NCI-H1436 (cell line): ENCODE measurements at regions not wholly inside any gene's neighbourhood (a gene's known extent, or its start where the extent isn't known, plus 50 kb on each side); places are given as distances from the start of the nearest gene placed in this dataset.

ENCODE experiments used
- DNase-seq: peaks from one replicate; lab custom pipeline; 2025; lab: John Stamatoyannopoulos, UW

DNA sequence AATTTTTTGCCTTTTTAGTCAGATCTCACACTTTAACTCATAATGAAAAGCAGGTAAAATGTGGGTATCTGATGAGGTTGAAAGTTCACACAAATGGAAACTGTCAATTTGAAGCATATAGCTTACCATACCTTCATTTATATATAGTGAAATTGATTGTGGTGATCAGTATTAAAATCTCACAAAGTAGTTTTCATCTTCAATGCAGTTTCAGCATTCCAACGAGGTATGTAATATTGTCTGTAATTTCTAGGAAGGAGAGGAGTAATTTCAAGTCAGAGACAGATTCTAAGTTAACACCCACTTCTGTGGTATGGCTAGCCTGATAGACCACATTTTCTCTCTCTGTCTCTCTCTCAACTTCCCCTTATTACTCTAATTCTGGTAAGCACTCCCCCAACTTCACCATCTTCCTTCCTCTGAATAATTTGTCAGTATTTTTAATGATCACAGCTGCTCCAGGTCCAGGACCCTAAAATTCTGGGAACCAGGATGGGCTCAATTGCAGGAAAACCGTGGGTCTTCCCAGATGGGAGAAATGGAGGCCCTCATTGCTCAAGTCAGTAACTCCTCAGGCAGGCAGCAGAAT lies 455.7 kb downstream of the FGF9 start:
- DNase-seq = no peak

DNA sequence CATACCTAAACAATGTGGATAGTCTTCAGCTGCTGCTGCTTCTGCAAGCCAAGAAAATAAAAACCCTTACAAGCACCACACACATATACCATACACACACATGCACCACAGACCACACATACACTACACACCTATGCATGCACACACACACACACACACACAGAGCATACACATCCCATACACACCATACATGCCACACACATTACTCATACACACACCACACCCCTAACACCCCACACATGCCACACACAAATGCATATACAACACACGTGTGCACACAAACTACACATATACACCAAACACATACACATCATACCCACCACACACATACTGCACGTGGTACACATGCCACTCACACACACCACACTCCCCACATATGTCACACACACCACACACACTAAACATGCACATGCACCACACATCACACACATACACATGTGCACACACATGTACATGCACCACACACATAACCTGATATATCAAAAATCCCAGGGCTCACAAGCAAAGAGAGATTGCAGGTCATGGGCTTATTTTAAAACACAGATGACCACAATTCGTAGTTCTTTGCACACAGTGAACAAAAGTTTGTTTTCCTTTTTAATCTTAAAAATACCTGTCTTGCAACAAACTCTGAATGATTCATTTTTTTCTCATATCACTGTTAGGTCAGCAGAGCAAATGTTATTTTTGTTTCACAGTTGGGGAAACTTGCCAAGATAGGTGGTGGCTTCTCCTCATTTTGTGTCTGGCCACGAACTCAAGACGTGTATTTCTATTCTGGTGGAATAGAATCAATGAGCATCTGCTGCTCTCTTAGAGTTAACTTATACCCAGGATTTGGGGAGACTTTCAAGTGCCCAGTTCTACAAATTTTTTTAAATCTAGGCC lies 456.6 kb downstream of the FGF9 start:
- DNase-seq = no peak

DNA sequence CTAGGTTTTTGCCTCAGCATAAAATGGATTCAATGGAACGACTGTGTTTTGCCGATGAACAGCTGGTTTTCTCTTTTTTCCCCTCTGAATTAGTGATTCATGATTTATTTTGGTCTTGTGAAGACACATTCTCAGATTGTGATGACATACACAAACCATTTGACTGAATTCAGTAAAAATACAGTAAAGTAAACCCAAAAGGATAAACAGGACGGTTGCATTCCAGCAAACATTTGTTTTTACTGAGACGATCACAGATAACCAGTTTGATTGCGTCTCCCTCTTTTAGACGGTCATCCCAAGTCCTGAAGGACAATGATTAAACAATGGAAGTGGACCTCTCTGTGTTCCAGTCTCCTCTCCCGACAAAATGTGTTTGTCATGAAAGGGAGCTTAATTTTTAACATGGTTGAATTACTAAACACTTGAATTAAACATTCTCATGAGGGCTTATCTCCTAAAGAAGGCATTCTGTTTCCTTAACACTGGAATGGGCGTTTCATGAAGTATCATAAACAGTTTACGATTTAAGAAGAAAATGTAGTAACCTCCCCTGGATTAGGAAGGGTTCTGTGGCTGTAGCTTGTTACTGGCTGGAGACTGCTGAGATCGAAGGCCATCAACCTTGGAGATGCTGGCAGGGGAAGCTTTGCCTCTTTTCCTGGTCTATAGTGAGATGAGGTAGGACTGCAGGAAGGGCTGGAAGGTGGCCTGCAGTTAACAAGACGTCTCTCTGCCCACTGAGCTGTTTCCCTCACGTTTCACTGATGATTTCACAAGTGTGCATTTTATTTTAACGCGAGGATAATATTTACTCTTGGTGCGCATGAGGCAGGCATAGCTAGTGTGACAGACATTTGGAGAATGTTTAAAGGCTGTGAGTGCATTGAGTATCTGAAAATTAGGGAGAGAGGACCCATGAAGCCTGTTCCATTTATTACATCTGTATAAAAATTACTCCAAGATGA lies 457.9 kb downstream of the FGF9 start:
- DNase-seq = no peak

DNA sequence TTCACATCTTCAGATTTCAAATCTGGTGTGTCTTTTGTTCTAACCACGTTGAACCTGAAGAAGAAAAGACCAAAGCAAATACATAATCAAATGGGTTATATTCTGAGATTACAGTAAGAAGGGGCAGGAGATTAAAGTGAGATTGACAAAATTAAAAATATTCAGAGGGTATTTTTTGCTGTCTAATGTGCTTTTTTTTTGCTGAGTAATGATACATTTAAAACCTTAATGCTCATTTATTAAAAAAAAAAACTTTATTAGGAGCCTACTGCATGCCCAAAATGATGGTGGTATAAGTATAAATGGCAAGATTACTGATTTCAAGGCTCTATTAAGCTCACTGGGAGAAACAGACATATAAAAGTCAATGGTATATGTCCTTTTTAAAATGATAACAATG lies 459.4 kb downstream of the FGF9 start:
- no peak for DNase-seq

DNA sequence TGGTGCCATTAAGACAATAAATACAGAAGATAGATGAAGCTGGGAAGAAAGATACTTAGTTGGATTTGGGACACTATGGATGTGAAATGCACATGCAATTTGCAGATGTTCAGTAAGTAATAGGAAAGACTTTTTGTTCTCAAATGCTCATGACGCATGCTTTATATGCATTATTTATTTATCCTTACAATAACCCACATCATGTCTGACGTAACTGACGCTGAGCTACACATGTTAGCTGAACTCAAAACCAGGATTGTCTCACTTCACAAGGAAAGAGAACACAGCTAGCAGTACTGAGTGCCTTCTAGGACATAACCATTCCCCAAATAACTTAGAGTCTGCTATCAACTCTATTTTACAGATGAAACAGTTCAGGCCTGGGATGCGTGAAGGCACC lies 463.4 kb downstream of the FGF9 start:
- no peak for DNase-seq

DNA sequence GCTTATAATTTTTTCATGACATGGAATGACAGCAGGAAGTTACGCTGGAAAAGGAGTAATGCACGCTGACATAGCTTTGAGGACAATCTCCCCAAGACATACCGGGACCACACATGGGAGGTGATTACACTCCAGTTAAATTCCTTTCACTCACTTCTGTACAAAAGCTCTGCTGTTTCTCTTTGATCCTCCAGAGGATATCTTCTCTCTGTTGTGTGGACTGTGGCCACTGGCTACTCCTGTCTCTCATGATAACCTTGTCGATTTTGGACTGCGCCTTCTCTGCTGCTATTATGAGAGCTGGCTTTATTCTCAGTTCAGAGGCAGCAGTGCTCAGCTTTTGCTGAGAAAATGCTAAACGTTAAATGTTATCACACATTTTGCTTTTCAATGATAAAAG lies 464.6 kb downstream of the FGF9 start:
- DNase-seq = no peak

DNA sequence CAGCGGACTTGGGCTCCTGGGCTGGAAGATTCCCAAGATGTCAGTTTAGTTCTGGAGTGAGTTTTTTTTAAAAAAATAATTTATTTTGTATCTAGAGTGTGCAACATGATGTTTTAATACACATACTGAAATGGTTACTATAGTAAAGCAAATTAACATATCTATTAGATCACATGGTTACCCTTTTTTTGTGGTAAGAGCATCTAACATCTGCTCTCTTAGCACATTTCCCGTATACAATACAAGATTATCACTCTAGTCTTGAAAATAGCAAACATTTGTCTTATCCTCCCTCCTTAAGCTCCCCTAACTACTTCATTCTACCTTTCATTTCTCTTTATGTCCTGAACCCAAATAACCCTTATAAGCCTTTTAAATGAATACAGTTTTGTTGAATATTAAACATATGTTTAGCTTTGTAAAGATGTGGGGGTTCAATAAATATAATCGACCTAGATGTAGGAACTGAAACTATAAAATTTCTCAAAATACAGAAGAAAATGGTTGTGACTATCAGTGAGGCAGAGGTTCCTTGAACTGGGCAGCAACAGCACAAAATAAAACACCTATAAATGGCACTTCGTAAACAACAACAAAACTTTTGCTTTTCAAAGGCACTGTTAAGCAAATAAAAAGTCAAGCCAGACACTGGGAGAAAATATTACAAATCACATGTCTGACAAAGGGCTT lies 466.6 kb downstream of the FGF9 start:
- DNase-seq = no peak

DNA sequence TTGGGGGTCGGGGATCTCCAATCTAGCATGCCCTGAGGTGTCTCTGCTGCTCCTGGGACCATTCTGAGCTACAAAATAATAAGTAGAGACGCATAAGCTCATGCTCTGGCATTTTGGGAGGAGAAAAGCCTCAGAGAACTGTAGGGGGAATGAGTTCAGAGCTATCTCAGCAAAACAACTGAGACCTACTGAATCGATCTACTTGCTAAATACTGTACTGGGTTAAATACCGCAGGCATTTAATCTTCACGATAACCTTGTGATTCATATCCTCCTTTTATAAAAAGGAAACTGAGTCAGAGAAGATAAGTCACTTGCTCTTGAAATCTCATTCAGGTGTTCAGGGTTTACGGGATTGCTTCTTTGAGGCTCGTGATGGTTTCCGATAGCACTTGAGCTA lies 468.1 kb downstream of the FGF9 start:
- no peak for DNase-seq

DNA sequence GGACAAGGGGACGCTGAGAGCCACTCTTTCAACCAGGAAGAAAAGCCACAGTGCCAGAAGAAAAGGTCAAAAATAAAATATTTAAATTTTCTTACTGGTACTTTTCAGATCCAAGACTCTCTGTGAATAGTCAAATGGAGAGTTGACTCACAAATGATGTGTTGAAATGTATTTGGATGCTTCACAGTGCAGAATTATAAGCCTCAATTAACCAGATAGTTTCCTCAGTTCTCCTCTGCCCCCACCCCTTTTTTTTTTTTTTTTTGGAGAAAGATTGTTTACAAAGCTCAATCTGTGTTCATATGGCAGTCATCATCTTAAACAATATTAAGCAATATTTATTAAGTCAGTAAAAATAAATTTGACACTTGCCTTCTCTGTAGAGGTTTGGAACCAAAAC lies 470.8 kb downstream of the FGF9 start:
- DNase-seq = no peak

DNA sequence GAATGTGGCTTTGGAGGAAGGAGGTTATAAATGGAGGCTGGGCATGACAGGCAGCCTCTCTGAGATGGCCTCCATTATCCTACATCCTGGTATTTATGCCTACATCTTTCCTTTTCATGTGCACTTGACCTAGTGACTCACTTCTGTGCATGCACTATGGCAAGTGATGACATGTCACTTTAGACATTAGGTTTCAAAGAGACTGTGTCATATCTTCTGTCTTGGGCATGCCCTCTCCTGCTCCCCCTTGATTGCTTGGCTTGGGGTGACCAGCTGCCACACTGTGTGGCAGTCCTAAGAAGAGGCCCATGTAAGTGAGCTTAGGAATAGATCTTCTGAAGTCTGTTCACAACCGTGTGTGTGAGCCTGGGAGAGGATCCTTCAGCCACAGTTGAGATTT lies 472.8 kb downstream of the FGF9 start:
- DNase-seq = no peak

DNA sequence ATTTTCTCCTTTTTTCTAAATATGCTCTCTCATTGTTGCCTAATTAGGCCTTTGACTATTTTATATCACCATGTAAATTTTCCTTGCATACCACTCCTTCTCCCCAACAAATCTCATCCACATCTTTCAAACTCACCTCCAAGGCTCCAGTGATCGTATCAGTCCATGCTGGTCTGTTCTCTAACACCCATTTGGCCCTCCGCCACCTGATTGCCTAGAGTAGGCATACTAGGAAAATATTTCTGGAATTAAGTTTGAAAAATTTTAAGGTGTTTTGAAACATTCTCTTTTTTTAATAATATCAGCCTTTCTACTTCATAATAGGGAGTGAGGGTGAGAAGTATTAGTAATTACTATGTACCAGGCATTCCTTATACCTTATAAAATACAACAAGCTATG lies 473.9 kb downstream of the FGF9 start:
- no peak for DNase-seq

DNA sequence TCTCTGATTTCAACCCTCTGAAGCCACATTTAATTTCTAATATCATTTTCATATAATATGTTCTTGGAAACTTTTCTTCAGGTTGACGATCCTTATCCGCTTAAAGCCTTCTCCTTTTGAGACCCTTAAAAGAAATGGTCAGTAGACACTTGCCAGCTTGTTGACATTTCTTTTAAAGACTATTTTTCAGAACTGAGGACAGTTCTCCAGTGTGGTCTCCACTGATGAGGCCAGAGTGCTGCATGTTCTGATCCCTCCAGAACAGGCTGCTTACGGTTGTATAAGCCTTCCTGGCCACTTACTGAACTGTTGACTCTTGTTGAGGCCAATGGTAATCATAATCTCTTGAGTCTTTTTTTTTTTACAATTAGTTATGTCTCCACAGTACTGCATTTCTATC lies 477.3 kb downstream of the FGF9 start:
- DNase-seq = no peak

DNA sequence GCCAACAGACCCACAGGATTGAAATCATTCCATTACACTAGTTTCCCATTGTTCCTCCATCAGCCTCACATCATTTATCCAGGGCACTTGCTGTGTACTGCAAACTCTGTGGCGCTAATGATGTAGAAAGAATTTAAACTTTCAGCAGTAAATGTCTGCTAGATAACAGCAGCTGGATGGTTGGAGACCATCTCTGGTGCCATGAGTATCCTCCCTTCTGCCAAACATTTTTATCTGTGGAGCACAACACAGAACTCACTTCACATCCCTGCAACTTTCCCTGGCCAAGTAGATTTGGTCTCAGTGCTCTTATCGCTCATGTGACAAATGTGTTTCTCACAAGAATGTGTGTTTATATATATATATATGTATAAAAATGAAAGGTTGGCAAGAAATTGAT lies 481.9 kb downstream of the FGF9 start:
- DNase-seq = no peak

DNA sequence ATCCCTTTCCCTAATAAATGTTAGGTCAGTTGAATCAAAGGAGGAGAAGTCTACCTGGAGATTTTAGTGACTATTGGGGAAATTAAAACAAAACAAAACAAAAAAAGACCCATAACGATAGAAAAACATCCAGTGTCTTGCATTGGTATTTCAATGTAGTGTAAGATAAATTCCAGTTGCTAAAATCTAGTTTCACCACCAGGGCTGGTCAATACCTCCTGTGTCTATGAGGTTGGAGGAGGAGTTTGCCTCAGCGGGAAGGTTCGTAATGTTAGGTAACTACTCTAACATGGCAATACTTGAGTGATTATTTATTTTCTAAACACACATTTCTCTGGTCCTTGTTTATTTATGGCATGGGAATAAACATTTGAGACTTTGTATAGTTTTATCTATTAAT lies 483.2 kb downstream of the FGF9 start:
- no peak for DNase-seq

DNA sequence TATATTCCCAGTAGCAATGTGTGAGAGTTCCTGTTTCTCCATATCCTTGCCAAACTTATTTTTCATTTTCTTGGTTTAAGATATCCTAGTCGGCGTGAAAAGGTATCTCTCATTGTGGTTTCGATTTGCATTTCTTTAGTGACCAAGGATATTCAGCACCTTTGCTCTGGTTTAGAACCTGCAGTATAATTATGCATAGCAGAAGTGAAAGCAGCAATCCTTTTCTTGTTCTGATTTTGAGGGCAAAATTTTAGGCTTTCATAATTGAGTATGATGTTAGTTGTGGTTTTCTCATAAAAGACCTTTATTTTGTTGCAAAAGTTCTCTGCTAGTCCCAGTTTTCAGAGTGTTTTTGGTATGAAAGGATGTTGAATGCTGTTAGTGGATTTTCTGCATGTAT lies 491.0 kb downstream of the FGF9 start:
- DNase-seq = no peak

DNA sequence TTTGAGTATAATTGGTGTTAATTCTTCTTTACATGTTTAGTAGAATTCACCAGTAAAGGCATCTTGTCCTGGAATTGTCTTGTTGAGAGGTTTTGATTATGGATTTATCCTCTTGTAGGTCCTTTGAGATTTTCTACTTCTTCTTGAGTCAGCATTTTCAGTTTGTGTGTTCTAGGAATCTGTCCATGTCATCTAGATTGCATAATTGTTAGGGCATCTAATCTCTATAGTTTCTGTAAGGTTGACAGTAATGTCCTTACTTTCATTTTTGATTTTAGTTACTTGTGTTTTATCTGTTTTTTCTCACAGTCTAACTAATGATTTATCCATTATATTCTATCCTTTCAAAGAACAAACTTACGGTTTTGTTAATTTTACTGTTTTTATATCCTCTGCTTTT lies 492.0 kb downstream of the FGF9 start:
- DNase-seq = no peak

DNA sequence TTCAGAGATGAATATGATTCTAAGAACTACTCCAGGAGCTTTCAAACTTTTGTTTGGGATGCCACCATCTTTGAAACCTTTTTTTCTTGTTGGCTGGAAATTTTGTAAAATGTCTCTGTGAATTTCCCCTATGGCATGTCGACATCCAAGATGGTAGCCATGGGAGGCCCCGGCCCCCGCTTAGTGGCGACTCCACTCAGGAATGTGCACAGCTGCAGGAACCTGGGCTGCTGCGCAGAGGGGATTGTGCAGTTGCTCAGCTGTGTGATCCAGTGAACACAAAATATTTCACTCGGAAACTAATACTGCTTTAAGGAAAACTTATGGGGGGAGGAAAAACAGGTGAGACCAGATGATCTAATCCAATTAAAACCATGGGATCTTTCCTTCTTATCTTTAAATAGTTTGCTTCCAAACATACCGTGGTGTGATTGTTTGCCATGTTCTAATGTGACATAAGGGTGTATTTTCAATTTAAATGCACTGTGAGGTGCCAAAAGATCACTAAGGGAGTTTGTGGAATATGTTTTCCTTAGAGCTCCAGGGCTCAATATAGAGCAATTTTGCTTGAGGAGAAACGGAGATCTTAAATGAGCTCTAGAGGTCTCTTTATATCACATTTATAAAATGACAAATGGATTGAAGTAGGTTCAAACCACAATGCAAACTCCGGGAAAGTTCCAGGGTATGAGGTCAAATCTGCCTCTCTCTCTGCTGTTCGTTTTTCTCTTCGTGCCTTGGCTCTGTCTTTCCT lies 497.7 kb downstream of the FGF9 start:
- DNase-seq = no peak

DNA sequence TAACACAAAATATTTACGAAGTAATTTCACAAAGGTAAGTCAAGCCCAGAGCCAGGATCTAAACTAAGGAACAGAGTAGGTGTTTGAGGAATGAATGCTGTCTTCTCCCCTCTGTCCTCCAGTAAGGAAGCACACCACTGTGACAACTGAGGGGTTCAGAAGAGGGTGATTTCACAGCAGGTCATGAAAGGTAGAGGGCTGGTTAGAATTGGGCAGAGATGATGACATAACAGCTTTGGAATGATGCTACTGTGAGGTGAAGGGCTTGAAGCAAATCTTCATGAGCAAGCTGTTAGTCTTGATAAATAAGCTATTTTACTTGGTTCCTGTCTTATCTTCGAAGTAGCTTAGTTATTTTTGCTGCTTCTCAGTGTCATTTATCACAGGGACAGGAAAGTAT lies 498.6 kb downstream of the FGF9 start:
- no peak for DNase-seq

DNA sequence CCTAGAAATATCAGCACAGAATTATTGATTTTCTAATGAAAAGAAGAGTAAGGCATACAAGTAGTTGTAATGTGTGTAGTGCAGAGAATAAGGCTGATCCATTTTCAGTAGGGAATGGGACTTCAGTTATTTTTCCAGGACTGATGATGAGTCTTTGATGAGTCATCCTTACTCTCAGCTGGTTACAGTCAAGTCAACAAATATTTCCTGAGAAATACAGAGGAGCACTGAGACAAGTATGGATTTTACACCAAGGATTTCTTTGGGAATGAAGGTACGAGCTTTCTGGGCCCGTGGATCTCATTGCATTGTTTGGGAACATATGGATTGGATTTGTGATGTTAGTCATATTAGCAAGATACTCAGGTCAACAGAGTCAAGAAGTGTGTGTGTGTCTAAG lies 502.7 kb downstream of the FGF9 start:
- no peak for DNase-seq

DNA sequence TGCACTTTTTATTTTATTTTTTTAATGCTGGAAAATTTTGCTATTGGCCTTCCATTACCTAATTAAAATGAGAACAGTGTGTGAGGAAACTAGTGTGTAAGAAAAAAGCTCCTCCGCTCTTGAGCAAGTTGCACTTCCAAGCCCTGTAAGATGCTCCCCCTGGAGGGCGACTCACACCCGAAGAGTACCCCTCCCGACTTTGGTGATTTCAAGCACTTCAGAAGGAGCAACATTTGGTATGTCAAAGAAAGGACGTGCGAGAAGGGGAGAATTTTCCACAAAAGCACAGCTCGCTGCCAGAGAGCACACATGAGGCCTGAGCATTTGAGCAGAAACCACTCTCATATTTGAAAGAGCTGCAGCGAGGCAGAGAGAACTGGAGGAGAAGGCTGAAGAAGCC lies 504.4 kb downstream of the FGF9 start:
- no peak for DNase-seq

DNA sequence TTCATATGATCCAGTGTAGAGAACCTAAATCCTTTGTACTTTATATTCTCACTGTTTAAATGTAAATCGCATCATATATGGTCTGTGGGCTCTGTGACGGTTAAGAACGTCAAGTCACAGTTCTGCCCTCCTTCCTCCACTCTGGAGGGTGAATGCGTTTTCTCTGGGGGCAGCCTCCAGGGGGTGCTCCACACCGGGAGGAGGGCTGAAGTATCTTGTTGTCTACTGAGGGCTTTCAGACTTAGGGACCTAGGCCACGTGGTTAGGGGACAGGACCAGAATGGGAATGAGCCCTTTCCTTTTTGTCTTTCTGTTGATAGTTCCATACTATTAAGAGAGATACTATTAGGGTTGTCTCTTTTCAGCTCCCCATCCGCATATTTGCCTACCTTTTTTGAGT lies 504.9 kb downstream of the FGF9 start:
- DNase-seq = no peak
